SK-N-MC (cell line): ENCODE measurements at regions not wholly inside any gene's neighbourhood (a gene's known extent, or its start where the extent isn't known, plus 50 kb on each side); places are given as distances from the start of the nearest gene placed in this dataset.

Experiments
- EZH2 ChIP-seq: fragments of 200-600 bp; sonication (generic); IDR thresholded peaks from one replicate; pipeline ENCODE4 v1.6.1; 2017; ENCODE audit warnings: antibody characterized with exemption
- POLR2AphosphoS5 ChIP-seq: IDR thresholded peaks from 2 replicates; pipeline ENCODE4 v1.6.1; 2012; ENCODE audit warnings: mild to moderate bottlenecking, low read depth, low read length, borderline replicate concordance

DNA sequence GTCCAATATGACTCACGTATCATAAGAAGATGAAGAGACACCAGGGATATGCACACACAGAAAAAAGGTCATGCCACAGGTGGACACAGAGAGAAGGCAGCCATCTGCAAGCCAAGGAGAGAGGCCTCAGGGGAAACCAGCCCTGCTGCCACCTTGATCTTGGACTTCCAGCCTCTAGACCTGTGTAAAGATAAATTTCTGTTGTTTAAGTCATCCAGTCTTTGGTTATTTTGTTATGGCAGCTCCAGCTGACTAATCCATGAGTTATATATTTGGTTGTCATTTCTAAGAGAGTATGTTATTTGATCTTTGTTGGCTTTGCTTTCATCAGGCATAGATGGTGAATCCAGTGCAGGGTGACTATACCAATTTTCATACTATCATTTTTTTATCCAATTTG lies 130.2 kb upstream of the DAP start:
- TF ChIP-seq EZH2 (no peak), POLR2AphosphoS5 (no peak)
